Body of pancreas (tissue), 4 donors: ENCODE measurements at regions not wholly inside any gene's neighbourhood (a gene's known extent, or its start where the extent isn't known, plus 50 kb on each side); places are given as distances from the start of the nearest gene placed in this dataset.
"Not testable (repeated sequence)": the region's sequence is repeated elsewhere in the genome, so short reads cannot be mapped to it uniquely, and the experiment has no call there.

Source experiments
- ATAC-seq: fragments of 150-250 bp; one replicate; pipeline ENCODE4 v1.9.1; 2016
- DNase-seq, 4 donors: peaks; one replicate each; pipeline ENCODE4 v3.0.0-alpha.2; 2019
- H3K27ac ChIP-seq, 4 donors: fragments of 200-600 bp; sonication (generic); 1 replicate in 3 of 4; 2 replicates in 1 of 4; pipeline versions ENCODE4 v1.5.1 to v1.6.1; 2016 to 2019; ENCODE audit warnings: mild to moderate bottlenecking in 1 of 4, mixed read lengths in 1 of 4, moderate library complexity in 1 of 4
- H3K27me3 ChIP-seq, 2 donors: fragments of 200-600 bp; sonication (generic); one replicate each; pipeline ENCODE4 v1.6.0; 2016; ENCODE audit warnings: mild to moderate bottlenecking in 1 of 2
- H3K36me3 ChIP-seq, 2 donors: fragments of 200-600 bp; sonication (generic); replicated peaks in 1 of 2; 2 replicates each; pipeline ENCODE4 v1.5.1; 2016; ENCODE audit warnings: low read depth in 2 of 2; ENCODE audit not compliant: insufficient read depth in 1 of 2
- H3K4me1 ChIP-seq: fragments of 200-600 bp; sonication (generic); one replicate; pipeline ENCODE4 v1.6.0; 2016
- H3K4me3 ChIP-seq, 2 donors: fragments of 200-600 bp; sonication (generic); 1 replicate in 1 of 2; 2 replicates in 1 of 2; pipeline ENCODE4 v1.5.1; 2016 to 2019
- H3K9me3 ChIP-seq, 3 donors: fragments of 200-600 bp; sonication (generic); 1 replicate in 2 of 3; 2 replicates in 1 of 3; pipeline ENCODE4 v1.5.1; 2016
- POLR2A ChIP-seq, 3 donors: fragments of 450-650 bp; IDR thresholded peaks; one replicate each; pipeline ENCODE4 v1.6.1; 2016; ENCODE audit warnings: antibody characterized with exemption in 3 of 3, mild to moderate bottlenecking in 2 of 3
- WGBS, 2 donors: methylation state at CpG; one replicate each; pipeline ENCODE4 v1.1.5; 2017; 5-methylcytosine and 5-hydroxymethylcytosine counted together
- intact Hi-C: fragments of 100-400 bp; cut with DNase I; formaldehyde crosslinking; loops from one replicate; pipeline ENCODE4 v1.15.1; 2023
- TF ChIP-seq, protein P1 (sequence below), 7 experiments: fragments of 450-650 bp in 4 of 7; fragments of 200-600 bp in 3 of 7; sonication (generic) in 3 of 7; IDR thresholded peaks; one replicate each; pipeline ENCODE4 v1.5.1; 2016 to 2019; ENCODE audit warnings: antibody characterized with exemption in 7 of 7

DNA sequence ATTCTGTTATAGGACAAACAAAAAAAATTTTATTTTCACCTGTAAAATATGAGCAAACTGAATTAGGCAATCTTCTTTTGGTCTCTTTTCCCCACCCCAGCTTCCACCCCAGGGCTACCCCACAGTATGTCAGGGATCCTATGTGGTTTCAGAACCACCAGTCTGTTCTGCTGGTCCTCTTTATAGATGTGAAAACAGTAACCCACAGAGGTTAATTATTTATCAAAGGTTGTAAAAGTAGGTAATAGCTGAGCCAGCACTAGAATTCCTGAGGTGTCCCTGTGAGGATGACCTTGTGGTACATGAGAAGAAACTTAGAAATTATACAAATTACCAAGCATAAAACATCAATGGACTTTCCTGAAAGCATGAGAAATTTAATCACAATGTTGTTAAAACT is 428.7 kb downstream of the CNTNAP4 start:
- DNase-seq = no peak
- ATAC-seq = no peak
- Histone ChIP-seq H3K4me1 (peaks cover 5% of the 10 kb centered on the region), H3K27me3 (no peaks in the 10 kb centered on the region), H3K9me3 (no peaks in the 10 kb centered on the region), H3K27ac (peak overlapping the region in 1 of 4 donors; percentile 43), H3K4me3 (no peak overlapping the region), H3K36me3 (no peaks in the 10 kb centered on the region)
- intact Hi-C loops = no loop called here
- no peak for TF ChIP-seq POLR2A (IDR thresholded peaks at IDR 0.05)

DNA sequence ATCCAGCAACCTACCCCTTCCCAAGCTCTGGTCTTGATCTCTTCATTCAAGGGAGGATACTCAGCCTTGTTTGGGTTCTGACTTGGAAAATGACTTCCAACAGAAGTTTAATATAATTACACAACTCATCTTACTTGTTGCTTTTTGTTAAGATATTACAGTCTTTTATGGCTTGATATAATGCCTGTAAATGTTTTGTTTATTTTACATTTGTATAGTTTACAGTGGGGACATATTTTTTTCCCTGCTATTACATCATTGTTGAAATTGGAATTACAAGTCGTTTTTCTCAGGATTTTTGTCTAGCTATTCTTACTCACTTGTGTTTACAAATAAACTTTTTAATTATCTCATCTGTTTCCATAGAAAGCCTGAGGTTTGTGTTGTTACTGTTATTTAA is 436.0 kb downstream of the CNTNAP4 start:
- intact Hi-C loops = no loop called here
- Histone ChIP-seq H3K4me1 (peaks cover 5% of the 10 kb centered on the region), H3K4me3 (no peak overlapping the region), H3K9me3 (no peaks in the 10 kb centered on the region), H3K36me3 (no peaks in the 10 kb centered on the region), H3K27ac (no peak overlapping the region), H3K27me3 (no peaks in the 10 kb centered on the region)
- ATAC-seq (no peak), DNase-seq (no peak)
- WGBS, 2 donors = 29 to 55% methylated on average over 1 of the region's 1 CpG
- no peak for TF ChIP-seq POLR2A (IDR thresholded peaks at IDR 0.05)
- TF ChIP-seq, protein P1, sequence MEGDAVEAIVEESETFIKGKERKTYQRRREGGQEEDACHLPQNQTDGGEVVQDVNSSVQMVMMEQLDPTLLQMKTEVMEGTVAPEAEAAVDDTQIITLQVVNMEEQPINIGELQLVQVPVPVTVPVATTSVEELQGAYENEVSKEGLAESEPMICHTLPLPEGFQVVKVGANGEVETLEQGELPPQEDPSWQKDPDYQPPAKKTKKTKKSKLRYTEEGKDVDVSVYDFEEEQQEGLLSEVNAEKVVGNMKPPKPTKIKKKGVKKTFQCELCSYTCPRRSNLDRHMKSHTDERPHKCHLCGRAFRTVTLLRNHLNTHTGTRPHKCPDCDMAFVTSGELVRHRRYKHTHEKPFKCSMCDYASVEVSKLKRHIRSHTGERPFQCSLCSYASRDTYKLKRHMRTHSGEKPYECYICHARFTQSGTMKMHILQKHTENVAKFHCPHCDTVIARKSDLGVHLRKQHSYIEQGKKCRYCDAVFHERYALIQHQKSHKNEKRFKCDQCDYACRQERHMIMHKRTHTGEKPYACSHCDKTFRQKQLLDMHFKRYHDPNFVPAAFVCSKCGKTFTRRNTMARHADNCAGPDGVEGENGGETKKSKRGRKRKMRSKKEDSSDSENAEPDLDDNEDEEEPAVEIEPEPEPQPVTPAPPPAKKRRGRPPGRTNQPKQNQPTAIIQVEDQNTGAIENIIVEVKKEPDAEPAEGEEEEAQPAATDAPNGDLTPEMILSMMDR (IDR thresholded peaks at IDR 0.05) = no peak

DNA sequence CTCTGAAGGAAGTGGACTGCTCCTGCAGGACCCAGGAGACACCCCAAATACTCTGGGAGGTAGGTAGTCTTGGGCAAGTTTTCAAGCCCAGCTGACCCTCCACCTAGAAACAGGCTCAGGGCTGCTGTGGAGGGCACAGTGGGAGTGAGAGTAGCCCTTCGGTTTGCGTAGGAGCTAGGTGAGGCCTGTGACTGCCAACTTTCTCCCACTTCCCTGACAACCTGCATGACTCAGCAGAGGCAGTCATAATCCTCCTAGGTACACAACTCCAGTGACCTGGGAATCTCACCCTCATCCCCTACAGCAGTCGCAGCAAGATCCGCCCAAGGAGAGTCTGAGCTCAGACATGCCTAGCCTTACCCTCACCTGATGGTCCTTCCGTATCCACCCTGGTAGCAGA is 439.1 kb downstream of the CNTNAP4 start:
- H3K36me3 ChIP-seq, ATAC-seq, H3K27me3 ChIP-seq, H3K4me1 ChIP-seq, H3K4me3 ChIP-seq, H3K27ac ChIP-seq, H3K9me3 ChIP-seq, intact Hi-C loops, DNase-seq: not testable (repeated sequence)
- 84 to 94% methylated on average over 5 of the region's 5 CpGs for WGBS, 2 donors

DNA sequence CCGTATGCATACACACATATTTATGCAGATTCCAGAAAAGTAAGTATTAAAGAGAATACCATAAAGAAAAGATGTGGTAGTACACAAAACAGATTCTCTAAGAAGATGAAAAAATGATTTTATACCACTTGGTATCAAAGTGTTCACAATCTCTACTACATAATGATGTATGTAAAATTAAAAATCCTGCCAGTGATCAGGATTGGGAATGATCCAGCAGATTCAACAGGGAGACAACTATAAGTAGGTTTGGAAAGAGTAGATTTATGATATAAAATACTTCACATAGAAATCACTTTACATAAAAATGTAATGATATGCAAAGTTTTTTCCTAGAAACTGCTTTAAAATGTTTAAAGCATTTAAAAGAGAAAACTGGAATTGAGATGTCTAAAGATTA is 447.0 kb downstream of the CNTNAP4 start:
- no peak for DNase-seq
- Histone ChIP-seq H3K9me3 (no peaks in the 10 kb centered on the region), H3K4me1 (no peaks in the 10 kb centered on the region), H3K27me3 (no peaks in the 10 kb centered on the region), H3K27ac (no peak overlapping the region), H3K36me3 (no peaks in the 10 kb centered on the region), H3K4me3 (no peak overlapping the region)
- WGBS, 2 donors = 82 to 91% methylated on average over 1 of the region's 1 CpG
- intact Hi-C loops = no loop called here
- no peak for ATAC-seq
- TF ChIP-seq, protein P1 (IDR thresholded peaks at IDR 0.05) = no peak
- no peak for TF ChIP-seq POLR2A (IDR thresholded peaks at IDR 0.05)

- Histone ChIP-seq H3K4me1 (no peaks in the 10 kb centered on the region), H3K9me3 (no peaks in the 10 kb centered on the region), H3K27ac (no peak overlapping the region), H3K36me3 (no peaks in the 10 kb centered on the region), H3K27me3 (no peaks in the 10 kb centered on the region), H3K4me3 (no peak overlapping the region)
- no peak for TF ChIP-seq POLR2A (IDR thresholded peaks at IDR 0.05)
- TF ChIP-seq, protein P1 (IDR thresholded peaks at IDR 0.05) = no peak
- WGBS, 2 donors = 36 to 57% methylated on average over 1 of the region's 1 CpG
- DNase-seq (no peak), ATAC-seq (no peak)
- intact Hi-C loops = no loop called here
Observed at GRCh38 chr16:76729525-76729924, 452.3 kb downstream of the CNTNAP4 start.

- Histone ChIP-seq H3K27me3 (no peaks in the 10 kb centered on the region), H3K36me3 (no peaks in the 10 kb centered on the region), H3K4me3 (no peak overlapping the region), H3K4me1 (no peaks in the 10 kb centered on the region), H3K27ac (no peak overlapping the region), H3K9me3 (no peaks in the 10 kb centered on the region)
- DNase-seq (no peak), ATAC-seq (no peak)
- TF ChIP-seq, protein P1 (IDR thresholded peaks at IDR 0.05) = no peak
- TF ChIP-seq POLR2A (IDR thresholded peaks at IDR 0.05) = no peak
- intact Hi-C loops = no loop called here
Observed at GRCh38 chr16:76732894-76733293, 455.7 kb downstream of the CNTNAP4 start.
